ENCODE measurements at regions not wholly inside any gene's neighbourhood (a gene's known extent, or its start where the extent isn't known, plus 50 kb on each side); places are given as distances from the start of the nearest gene placed in this dataset.

DNA sequence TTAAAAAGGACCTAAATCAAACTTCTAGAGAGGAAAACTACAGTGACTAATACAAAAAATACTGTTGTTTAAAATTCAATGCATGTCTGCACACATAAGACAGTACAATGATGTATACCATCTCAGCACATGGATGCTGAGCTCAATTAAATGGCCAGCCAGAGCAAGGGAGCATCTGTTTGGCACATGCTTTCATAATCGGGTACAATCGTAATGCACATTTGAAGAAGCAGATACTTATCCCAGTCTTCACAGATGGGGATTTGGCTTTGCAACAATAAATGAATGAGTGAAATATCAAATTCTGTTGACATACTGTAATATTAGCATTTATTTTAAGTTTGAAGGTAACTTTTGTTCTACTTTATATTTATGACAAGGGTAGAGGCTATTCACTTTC lies 187.8 kb downstream of the CRPPA start:
- no peak for DNase-seq (ENCODE audit: low read depth, low spot score)

DNA sequence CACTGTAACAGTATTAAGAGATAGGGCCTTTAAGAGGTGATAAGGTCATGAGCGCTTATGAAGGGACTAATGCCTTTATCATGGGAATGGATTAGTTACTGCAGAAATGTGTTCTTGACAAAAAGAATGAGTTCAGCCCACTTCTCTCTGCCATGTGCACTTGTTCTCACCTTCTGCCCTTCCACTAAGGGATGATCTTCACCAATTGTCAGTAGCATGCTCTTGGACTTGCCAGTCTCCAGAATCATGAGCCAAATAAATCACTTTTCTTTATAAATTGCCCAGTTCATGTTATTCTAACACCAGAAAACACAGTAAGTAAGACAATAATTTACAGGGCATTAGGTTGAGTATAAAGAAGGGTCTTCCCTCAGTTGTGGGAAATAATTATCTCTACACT lies 189.1 kb downstream of the CRPPA start:
- DNase-seq (ENCODE audit: low read depth, low spot score): no peak

GRCh38 chr7:16223963-16224707 lies 197.2 kb downstream of the CRPPA start:
- DNase-seq (ENCODE audit: low read depth, low spot score): no peak

DNA sequence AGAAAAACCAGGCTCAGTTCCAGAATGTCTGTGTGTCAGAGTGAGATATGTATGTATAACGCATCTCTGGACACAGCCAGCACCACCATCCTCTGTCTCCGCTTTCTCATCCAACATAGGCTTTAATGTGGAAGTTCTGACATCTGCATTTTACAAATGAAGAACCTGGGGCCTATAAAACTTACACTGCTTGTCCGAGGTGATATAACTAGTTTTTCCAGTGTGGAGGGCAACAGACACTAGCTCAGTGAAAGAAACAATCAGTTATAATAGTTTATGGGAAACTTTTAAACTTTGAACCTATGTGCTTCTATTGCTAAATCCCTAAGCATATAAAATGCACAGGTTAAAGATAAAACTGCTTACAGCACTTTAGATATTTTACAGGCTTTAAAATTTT lies 208.7 kb downstream of the CRPPA start:
- no peak for DNase-seq (ENCODE audit: low read depth, low spot score)

DNA sequence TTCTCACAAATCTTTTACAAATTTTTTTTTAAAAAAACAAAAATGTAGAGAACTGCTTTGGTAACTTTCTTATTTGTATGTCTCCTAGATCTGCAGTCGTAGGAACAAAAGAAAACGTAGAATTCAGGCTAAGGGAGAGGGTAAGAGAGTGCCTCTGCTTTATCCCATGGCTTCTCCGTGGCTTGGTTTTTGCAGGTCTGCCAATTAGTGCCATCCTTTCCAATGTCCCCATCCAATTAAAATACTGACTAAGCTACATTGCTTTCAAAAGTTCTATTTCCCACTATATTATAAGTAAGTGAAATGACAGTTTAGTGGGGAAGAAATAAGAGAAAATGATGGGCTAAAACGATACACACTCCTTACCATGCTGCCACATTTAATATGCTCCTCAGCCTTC lies 209.3 kb downstream of the CRPPA start:
- no peak for DNase-seq (ENCODE audit: low read depth, low spot score)

- DNase-seq (ENCODE audit: low read depth, low spot score): no peak
These were observed 209.9 kb downstream of the CRPPA start for GRCh38 chr7:16211402-16211925.

GRCh38 chr7:16210171-16210570 lies 211.2 kb downstream of the CRPPA start:
- DNase-seq (ENCODE audit: low read depth, low spot score): no peak

DNA sequence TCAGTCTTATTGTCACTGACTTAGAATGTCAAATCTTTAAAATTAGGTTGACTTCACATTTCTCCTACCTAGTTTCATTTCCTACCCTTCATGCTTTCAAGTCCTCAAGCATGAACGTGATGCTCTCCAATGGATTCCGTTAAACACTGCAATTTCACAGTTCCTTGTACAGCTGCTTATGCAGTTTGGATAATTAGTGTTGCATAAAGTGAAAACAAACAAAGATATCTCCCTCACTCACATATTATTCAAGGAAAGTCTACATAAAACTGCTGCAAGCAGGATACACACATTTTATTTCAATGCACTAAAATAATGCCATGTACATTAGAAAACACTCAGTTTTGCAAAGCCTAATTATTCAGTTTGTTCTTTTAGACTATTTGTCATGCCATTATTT lies 214.0 kb downstream of the CRPPA start:
- DNase-seq (ENCODE audit: low read depth, low spot score): no peak

GRCh38 chr7:16205466-16205865 lies 215.9 kb downstream of the CRPPA start:
- no peak for DNase-seq (ENCODE audit: low read depth, low spot score)

GRCh38 chr7:16204953-16205352 lies 216.4 kb downstream of the CRPPA start:
- DNase-seq (ENCODE audit: low read depth, low spot score): peak; percentile 43

DNA sequence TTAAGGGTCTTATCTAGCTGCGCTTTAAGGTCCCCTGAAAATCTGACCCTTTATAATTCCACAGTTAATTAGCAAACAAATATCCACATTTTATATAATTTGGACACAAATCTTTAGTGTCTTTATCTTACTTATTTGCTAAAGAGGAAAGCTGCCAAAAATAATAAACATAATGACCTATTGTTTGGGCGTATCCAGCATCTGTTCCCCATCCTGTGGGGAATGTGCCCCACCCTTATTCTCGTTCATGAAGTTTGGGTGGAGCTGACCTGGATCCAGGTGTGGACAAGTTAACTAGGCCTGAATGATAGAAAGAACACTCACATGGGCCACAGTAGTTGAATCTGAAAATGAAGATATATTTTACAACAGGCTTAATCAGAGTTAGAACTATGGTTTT lies 218.3 kb downstream of the CRPPA start:
- no peak for DNase-seq (ENCODE audit: low read depth, low spot score)

DNA sequence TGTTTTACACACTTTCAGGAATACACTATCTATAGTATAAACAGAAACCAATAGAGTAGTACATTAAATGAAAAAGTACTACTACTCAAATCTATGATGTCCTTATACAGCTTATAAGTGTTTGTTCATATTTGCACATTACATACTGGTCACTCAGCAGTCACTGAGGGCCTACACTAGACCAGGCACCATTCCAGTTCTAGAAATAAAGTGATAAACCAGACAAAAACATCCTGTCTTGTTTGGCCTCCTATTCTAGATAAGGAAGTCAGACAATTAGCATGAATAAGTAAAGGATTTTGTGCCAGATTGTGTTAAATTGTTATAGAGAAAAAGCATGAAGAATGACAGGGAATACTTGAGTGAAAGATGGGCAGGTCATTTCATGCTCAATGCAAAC lies 219.0 kb downstream of the CRPPA start:
- DNase-seq (ENCODE audit: low read depth, low spot score): no peak

GRCh38 chr7:16200591-16200990 lies 220.7 kb downstream of the CRPPA start:
- DNase-seq (ENCODE audit: low read depth, low spot score): no peak

GRCh38 chr7:16193631-16194030 lies 227.7 kb downstream of the CRPPA start:
- peak; percentile 54 for DNase-seq (ENCODE audit: low read depth, low spot score)

- DNase-seq (ENCODE audit: low read depth, low spot score): no peak
These were observed 232.2 kb downstream of the CRPPA start for GRCh38 chr7:16189026-16189715.

- DNase-seq (ENCODE audit: low read depth, low spot score): no peak
These were observed 234.2 kb downstream of the CRPPA start for GRCh38 chr7:16187131-16187530.

DNA sequence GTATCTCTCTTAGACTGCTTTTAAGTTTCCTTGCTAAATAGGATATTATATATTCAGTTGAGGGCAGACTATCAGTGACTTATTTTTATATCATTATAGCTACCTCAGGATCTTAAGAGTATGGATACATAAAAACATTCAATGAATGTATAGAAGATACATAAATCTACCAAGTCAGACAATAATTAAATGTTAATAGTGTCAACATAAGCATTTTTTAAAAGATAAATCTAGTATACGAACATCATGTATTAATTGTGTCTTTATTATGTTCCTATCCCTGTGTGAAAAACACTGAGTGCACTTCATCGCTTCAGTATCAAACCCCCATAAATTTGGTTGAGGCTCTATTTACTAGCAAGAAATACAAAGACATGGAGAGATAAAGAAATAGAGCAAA lies 242.8 kb downstream of the CRPPA start:
- DNase-seq (ENCODE audit: low read depth, low spot score): no peak

DNA sequence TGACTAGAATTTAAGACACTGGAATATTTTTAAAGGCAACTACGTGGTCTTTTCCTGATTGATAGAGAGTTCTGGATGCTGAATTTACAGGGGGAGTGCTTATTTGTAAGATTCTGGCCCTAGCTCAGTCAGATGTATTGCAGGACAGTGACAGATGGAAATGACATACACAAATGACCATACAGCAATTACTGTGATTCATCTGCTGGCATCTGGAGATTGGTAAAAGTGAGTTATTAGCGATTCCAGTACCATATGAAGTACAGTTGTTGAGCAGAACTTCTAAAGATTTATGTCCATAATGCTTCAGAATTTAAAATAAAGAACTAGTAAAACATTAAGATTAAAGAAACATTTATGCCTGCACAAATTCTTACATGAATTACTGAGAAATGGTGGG lies 243.2 kb downstream of the CRPPA start:
- DNase-seq (ENCODE audit: low read depth, low spot score): no peak

- DNase-seq (ENCODE audit: low read depth, low spot score): no peak
These were observed 247.1 kb downstream of the CRPPA start for GRCh38 chr7:16174253-16174652.

GRCh38 chr7:16172366-16172765 lies 249.0 kb downstream of the CRPPA start:
- DNase-seq (ENCODE audit: low read depth, low spot score): no peak

- DNase-seq (ENCODE audit: low read depth, low spot score): no peak
These were observed 249.4 kb downstream of the CRPPA start for GRCh38 chr7:16171928-16172327.

- no peak for DNase-seq (ENCODE audit: low read depth, low spot score)
These were observed 250.7 kb downstream of the CRPPA start for GRCh38 chr7:16170671-16171070.

DNA sequence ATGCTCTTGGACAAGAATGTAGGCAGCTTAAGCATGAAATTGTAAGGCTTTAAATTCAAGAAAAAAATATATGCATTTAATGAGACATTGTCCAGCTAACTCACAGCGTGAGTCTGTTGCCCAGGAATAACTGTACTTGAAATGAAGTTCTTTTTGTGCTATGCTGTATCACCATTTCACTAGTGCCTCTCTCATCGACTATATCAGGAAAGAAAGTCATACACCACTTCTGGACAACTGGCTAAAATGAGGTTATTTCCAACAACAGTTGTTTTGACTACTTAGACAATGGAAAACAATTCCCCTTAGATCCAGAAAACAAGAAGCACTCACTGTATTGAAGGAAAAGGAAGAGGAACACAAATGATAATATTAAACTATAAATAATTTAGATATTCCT lies 251.8 kb downstream of the CRPPA start:
- no peak for DNase-seq (ENCODE audit: low read depth, low spot score)
